T1000 (cell line): ENCODE measurements at regions not wholly inside any gene's neighbourhood (a gene's known extent, or its start where the extent isn't known, plus 50 kb on each side); places are given as distances from the start of the nearest gene placed in this dataset.

Experiments
- DNase-seq: peaks from one replicate; lab custom pipeline; 2025; ENCODE audit warnings: mixed read lengths; lab: John Stamatoyannopoulos, UW

GRCh38 chr12:100741084-100741711, 53.4 kb upstream of the ANO4 start:
- DNase-seq, result no peak

- no peak for DNase-seq
Measured at GRCh38 chr12:100743060-100743459, 51.5 kb upstream of the ANO4 start.
